Spleen (tissue), 7 donors: ENCODE measurements at regions not wholly inside any gene's neighbourhood (a gene's known extent, or its start where the extent isn't known, plus 50 kb on each side); places are given as distances from the start of the nearest gene placed in this dataset.

Experiments used
- CTCF ChIP-seq, 11 experiments: fragments of 200-600 bp in 7 of 11; fragments of 450-650 bp in 4 of 11; sonication (generic) in 4 of 11; IDR thresholded peaks in 8 of 11; conservative IDR thresholded peaks in 3 of 11; 1 replicate in 7 of 11; 2 replicates in 4 of 11; pipeline versions ENCODE4 v1.4.0 to v1.8.0; 2016 to 2021; ENCODE audit warnings: antibody characterized with exemption in 11 of 11, inconsistent platforms in 4 of 11, mild to moderate bottlenecking in 1 of 11
- POLR2A ChIP-seq, 3 donors: fragments of 450-650 bp; IDR thresholded peaks; one replicate each; pipeline ENCODE4 v1.5.1; 2017; ENCODE audit warnings: antibody characterized with exemption in 3 of 3, mild to moderate bottlenecking in 1 of 3
- POLR2AphosphoS5 ChIP-seq, 3 donors: sonication (generic); formaldehyde crosslinking; IDR thresholded peaks; one replicate each; pipeline ENCODE4 v1.5.1; 2017; ENCODE audit warnings: antibody characterized with exemption in 3 of 3
- donor health status: DM: no; HTN: no; CAD: no; lungs with moderate emphysema.
- donor health status: DM: no; HTN: no; CAD: no.
- donor health status: DM: no; HTN: no; CAD: no.

- no peak for TF ChIP-seq CTCF (IDR thresholded peaks at IDR 0.05 in 8 of 11, conservative IDR thresholded peaks at IDR 0.05 in 3 of 11)
- TF ChIP-seq POLR2A (IDR thresholded peaks at IDR 0.05), result no peak
- no peak for TF ChIP-seq POLR2AphosphoS5 (IDR thresholded peaks at IDR 0.05)
Measured at GRCh38 chr20:22509843-22510147, 74.6 kb downstream of the FOXA2 start.
